Ascending aorta (tissue), 2 donors: ENCODE measurements at regions not wholly inside any gene's neighbourhood (a gene's known extent, or its start where the extent isn't known, plus 50 kb on each side); places are given as distances from the start of the nearest gene placed in this dataset.

Source experiments
- DNase-seq, 2 donors: peaks; one replicate each; pipeline ENCODE4 v3.0.0-alpha.2; 2019; ENCODE audit warnings: low spot score in 2 of 2
- H3K27ac ChIP-seq, 2 donors: fragments of 200-600 bp; sonication (generic); one replicate each; pipeline ENCODE4 v1.5.1; 2016 to 2017; ENCODE audit warnings: mild to moderate bottlenecking in 1 of 2
- H3K27me3 ChIP-seq: fragments of 200-600 bp; sonication (generic); one replicate; pipeline ENCODE4 v1.5.1; 2017
- H3K36me3 ChIP-seq, 2 donors: fragments of 200-600 bp; sonication (generic); one replicate each; pipeline ENCODE4 v1.5.1; 2016
- H3K4me1 ChIP-seq, 2 donors: fragments of 200-600 bp; sonication (generic); one replicate each; pipeline ENCODE4 v1.5.1; 2016 to 2017; ENCODE audit warnings: mild to moderate bottlenecking in 1 of 2
- H3K4me3 ChIP-seq, 2 donors: fragments of 200-600 bp; sonication (generic); one replicate each; pipeline ENCODE4 v1.5.1; 2016 to 2017; ENCODE audit warnings: mild to moderate bottlenecking in 1 of 2
- H3K9me3 ChIP-seq, 2 donors: fragments of 200-600 bp; sonication (generic); one replicate each; pipeline ENCODE4 v1.5.1; 2016
- intact Hi-C: fragments of 100-400 bp; cut with DNase I; formaldehyde crosslinking; loops from one replicate; pipeline ENCODE4 v1.15.1; 2023
- TF ChIP-seq, protein P1 (sequence below), 3 experiments: fragments of 200-600 bp in 2 of 3; fragments of 450-650 bp in 1 of 3; sonication (generic) in 2 of 3; IDR thresholded peaks; one replicate each; pipeline ENCODE4 v1.5.1; 2016 to 2019; ENCODE audit warnings: antibody characterized with exemption in 3 of 3, mild to moderate bottlenecking in 1 of 3, moderate library complexity in 1 of 3

DNA sequence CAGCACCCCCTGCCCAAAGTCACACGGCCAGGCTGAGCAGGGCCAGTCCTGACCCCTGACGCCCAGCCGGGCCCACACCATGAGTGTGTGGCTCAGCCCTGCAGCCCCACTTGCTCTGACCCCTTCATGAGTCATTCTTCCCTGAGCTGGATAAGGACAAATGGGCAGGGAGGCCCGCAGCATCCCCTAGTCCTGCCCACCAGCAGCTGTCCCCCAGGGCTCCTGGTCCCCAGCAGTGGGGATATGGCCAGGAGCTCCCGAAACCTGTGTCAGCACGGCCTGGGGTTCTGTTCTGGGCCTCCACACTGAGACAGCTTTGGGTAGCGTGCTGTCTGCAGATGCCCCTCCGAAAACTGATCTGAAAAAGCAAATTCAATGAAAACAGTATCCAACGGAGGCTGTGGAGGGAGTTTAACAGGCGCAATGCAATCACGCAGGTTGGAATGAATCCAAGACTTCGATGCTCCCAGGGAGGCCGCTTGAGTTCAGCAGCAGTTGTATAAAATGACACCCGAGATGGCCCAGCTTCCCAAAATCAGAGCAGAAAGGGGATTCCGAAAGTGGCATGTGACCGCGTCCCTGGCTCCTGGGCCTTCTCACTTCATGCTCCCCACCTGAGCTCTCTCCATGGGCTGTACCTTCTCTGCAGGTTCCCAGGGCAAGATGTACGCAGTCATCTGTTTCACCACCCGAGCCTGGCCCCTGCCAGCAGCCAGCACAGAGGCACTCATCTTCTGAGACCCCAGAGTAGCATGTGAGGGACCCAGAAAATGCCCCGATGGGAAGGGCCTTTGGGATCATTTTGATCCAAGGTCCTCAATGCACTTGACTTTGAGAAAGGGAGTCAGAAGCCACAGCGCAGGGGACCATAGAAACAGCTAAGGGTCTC is 214.1 kb downstream of the USP6NL start:
- H3K4me1 ChIP-seq = no peaks in the 10 kb centered on the region
- peak in 1 of 2 donors; percentile 19 for DNase-seq
- no peaks in the 10 kb centered on the region for H3K9me3 ChIP-seq
- TF ChIP-seq, protein P1, sequence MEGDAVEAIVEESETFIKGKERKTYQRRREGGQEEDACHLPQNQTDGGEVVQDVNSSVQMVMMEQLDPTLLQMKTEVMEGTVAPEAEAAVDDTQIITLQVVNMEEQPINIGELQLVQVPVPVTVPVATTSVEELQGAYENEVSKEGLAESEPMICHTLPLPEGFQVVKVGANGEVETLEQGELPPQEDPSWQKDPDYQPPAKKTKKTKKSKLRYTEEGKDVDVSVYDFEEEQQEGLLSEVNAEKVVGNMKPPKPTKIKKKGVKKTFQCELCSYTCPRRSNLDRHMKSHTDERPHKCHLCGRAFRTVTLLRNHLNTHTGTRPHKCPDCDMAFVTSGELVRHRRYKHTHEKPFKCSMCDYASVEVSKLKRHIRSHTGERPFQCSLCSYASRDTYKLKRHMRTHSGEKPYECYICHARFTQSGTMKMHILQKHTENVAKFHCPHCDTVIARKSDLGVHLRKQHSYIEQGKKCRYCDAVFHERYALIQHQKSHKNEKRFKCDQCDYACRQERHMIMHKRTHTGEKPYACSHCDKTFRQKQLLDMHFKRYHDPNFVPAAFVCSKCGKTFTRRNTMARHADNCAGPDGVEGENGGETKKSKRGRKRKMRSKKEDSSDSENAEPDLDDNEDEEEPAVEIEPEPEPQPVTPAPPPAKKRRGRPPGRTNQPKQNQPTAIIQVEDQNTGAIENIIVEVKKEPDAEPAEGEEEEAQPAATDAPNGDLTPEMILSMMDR (IDR thresholded peaks at IDR 0.05) = no peak
- H3K36me3 ChIP-seq = no peaks in the 10 kb centered on the region
- H3K27me3 ChIP-seq = no peaks in the 10 kb centered on the region
- no peak overlapping the region for H3K27ac ChIP-seq
- intact Hi-C loops = no loop called here
- H3K4me3 ChIP-seq = no peak overlapping the region

DNA sequence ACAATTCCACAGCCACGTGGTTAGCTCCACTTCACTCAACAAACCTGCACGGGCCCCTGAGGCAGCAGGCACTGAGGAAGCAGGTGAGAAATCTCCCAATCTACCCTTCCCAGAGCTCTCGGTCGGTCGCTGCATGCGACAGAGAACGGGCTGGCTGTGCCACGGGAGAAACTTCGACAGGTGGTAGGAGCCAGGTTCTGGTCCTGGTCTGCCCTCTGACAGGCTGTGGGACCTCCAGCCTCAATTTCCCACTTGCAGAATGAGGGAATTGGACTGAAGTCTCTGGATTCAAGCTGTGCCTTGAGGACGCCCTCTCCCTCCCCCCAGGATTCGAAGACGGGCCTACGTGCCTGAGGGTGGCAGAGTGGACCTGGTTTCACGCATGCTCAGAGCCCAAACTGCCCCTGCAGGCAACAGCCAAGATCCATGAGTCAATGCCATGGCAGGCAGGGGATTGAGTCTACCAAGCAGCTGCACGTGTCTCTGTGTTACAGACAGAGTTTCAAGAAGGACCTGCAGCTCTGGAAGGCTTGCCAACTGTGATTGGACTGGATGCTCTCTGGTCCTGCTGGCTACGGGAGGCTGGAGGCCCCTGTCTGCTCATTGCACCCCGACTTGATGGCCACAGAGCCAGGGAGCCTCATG is 215.0 kb downstream of the USP6NL start:
- Histone ChIP-seq H3K27me3 (no peaks in the 10 kb centered on the region), H3K4me3 (no peak overlapping the region), H3K36me3 (no peaks in the 10 kb centered on the region), H3K9me3 (no peaks in the 10 kb centered on the region), H3K4me1 (no peaks in the 10 kb centered on the region), H3K27ac (no peak overlapping the region)
- peak in 1 of 2 donors; percentile 57 for DNase-seq
- TF ChIP-seq, protein P1 (IDR thresholded peaks at IDR 0.05) = no peak
- intact Hi-C loops = no loop called here

DNA sequence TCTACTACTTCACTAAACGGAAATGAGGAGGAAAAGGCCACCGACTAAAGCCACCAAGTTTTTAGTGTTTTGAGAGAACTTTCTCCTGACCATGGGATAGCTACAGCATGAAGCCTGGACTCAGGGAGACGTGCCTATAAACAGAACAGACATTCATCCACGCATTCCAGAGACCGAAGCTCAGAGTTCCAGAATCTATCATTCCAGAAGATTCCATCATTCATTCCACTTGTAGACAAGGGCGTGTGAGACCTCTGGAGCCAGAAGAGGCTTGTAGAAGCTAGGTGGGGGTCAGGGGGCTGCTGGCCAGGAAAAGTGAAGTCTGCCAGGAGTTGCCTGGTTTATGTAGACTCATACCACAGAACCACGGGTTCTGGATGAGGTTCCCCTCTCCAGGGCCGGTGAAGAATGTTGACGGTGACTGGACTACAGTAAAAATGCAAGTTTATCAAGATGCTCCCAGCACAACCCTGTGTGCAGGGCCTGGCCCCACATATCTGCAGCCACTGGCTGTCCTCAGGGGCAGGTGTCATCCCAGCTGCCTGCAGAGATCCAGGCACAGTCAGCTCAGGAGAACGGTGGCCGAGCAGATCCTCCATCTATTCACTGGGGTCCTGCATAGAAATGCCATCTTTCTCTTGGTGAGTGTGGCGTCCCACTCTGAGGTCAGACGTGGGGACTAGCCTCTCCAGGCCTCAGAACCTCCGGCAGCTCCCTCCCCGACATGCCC is 215.7 kb downstream of the USP6NL start:
- peak in 1 of 2 donors; percentile 18 for DNase-seq
- no peaks in the 10 kb centered on the region for H3K36me3 ChIP-seq
- no peaks in the 10 kb centered on the region for H3K9me3 ChIP-seq
- no peaks in the 10 kb centered on the region for H3K4me1 ChIP-seq
- H3K27me3 ChIP-seq = no peaks in the 10 kb centered on the region
- no peak overlapping the region for H3K4me3 ChIP-seq
- TF ChIP-seq, protein P1 (IDR thresholded peaks at IDR 0.05) = no peak
- intact Hi-C loops = no loop called here
- H3K27ac ChIP-seq = no peak overlapping the region

DNA sequence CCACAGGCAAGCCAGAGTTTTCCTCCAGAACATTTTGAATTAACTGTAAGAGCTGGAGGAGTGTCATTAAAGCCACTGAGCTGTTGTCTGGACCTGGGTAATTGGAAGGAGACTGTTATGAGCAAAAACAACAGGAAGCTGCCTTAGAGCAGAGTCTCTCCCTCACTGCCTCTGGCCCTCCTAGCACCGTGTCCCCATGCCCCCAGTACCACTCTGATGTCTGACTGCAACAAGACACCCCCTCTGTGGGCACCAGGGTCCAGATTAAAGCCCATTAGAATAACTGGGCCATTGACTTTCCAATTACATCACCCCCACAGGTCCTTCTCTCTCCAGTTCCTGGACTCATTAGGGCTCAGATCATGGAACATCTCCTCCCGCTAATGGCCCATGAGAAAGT is 216.3 kb downstream of the USP6NL start:
- TF ChIP-seq, protein P1 (IDR thresholded peaks at IDR 0.05) = no peak
- Histone ChIP-seq H3K4me1 (no peaks in the 10 kb centered on the region), H3K9me3 (no peaks in the 10 kb centered on the region), H3K36me3 (no peaks in the 10 kb centered on the region), H3K4me3 (no peak overlapping the region), H3K27ac (no peak overlapping the region), H3K27me3 (no peaks in the 10 kb centered on the region)
- DNase-seq = peak in 1 of 2 donors; percentile 48
- intact Hi-C loops = no loop called here

DNA sequence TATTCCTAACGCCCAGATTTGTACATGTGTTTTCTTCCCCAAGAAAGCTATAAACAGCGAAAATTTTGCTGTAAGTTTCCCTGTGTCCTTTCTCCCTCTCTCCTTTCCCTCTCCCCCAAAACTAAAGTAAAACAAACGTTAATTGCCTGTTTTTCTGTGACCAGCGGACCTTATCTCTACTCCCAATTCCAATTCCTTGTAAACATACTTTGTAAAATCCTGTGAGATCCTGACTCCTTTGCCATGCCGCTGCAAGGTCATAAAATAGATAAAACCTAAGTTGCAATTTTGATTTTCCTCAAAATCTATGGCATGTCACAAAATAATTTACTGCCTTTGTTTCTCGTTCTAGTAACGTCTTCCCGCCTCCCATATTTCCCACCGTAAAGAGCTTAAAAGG is 217.6 kb downstream of the USP6NL start:
- H3K4me3 ChIP-seq = no peak overlapping the region
- no peak for DNase-seq
- intact Hi-C loops = no loop called here
- no peaks in the 10 kb centered on the region for H3K36me3 ChIP-seq
- H3K4me1 ChIP-seq = no peaks in the 10 kb centered on the region
- TF ChIP-seq, protein P1 (IDR thresholded peaks at IDR 0.05) = no peak
- H3K27ac ChIP-seq = no peak overlapping the region
- no peaks in the 10 kb centered on the region for H3K9me3 ChIP-seq
- H3K27me3 ChIP-seq = no peaks in the 10 kb centered on the region
